H1 (cell line): ENCODE measurements at regions not wholly inside any gene's neighbourhood (a gene's known extent, or its start where the extent isn't known, plus 50 kb on each side); places are given as distances from the start of the nearest gene placed in this dataset.

Source experiments
- CTCF ChIA-PET: fragments of 300-600 bp; sonication (Branson Sonifier 250); formaldehyde crosslinking; loops from one replicate; lab custom pipeline; 2021; ENCODE audit not compliant: partially characterized antibody; lab: Charles Lee
- POLR2A ChIA-PET: fragments of 300-600 bp; sonication (Branson Sonifier 250); formaldehyde crosslinking; loops from one replicate; lab custom pipeline; 2021; ENCODE audit warnings: inconsistent platforms; ENCODE audit not compliant: partially characterized antibody; lab: Charles Lee
- DNase-seq, 2 experiments: peaks; one replicate each; pipeline versions ENCODE4 v3.0.0 to v3.0.0-alpha.2; 2010 to 2022; ENCODE audit warnings: low spot score in 2 of 2, low read depth in 1 of 2, mixed read lengths in 1 of 2
- FAIRE-seq: peaks from 2 replicates; lab custom pipeline; 2011; peaks lifted over from hg19 to GRCh38; lab: Jason Lieb, UNC
- H2AFZ ChIP-seq: 2 replicates; pipeline ENCODE4 v1.8.1; 2012; ENCODE audit warnings: low read length, inconsistent platforms
- H2AK5ac ChIP-seq: 2 replicates; pipeline ENCODE4 v1.6.1; 2013; ENCODE audit warnings: low read depth, low read length
- H2BK120ac ChIP-seq: replicated peaks from 2 replicates; pipeline ENCODE3; 2013; ENCODE audit warnings: low read depth, low read length, inconsistent platforms
- H2BK12ac ChIP-seq: 2 replicates; pipeline ENCODE4 v1.6.1; 2013; ENCODE audit warnings: low read depth, low read length
- H2BK15ac ChIP-seq: 2 replicates; pipeline ENCODE4 v1.6.1; 2013; ENCODE audit warnings: low read length
- H2BK20ac ChIP-seq: 2 replicates; pipeline ENCODE4 v1.6.1; 2013; ENCODE audit warnings: low read length
- H2BK5ac ChIP-seq: 2 replicates; pipeline ENCODE4 v1.6.1; 2013; ENCODE audit warnings: low read depth, low read length
- H3K14ac ChIP-seq: 2 replicates; pipeline ENCODE4 v1.6.1; 2013; ENCODE audit warnings: inconsistent platforms; ENCODE audit not compliant: insufficient read length
- H3K18ac ChIP-seq: 2 replicates; pipeline ENCODE4 v1.6.1; 2013; ENCODE audit warnings: low read length; ENCODE audit errors: extremely low read depth
- H3K23ac ChIP-seq: 2 replicates; pipeline ENCODE4 v1.6.1; 2013; ENCODE audit warnings: inconsistent platforms; ENCODE audit not compliant: insufficient read length
- H3K23me2 ChIP-seq: 2 replicates; pipeline ENCODE4 v1.6.1; 2013; ENCODE audit warnings: low read depth, low read length
- H3K27ac ChIP-seq: 2 replicates; pipeline ENCODE4 v1.6.1; 2011; ENCODE audit warnings: low read depth, low read length, inconsistent platforms
- H3K27me3 ChIP-seq, 4 experiments: replicated peaks in 1 of 4; 1 replicate in 1 of 4; 2 replicates in 3 of 4; pipeline versions ENCODE4 v1.6.1 to v1.8.1; 2011 to 2013; ENCODE audit warnings: low read length in 3 of 4, mild to moderate bottlenecking in 3 of 4, inconsistent platforms in 2 of 4, mixed read lengths in 2 of 4, moderate library complexity in 1 of 4; ENCODE audit not compliant: control insufficient read depth in 3 of 4, insufficient read depth in 3 of 4; ENCODE audit errors: extremely low read depth in 1 of 4
- H3K36me3 ChIP-seq, 4 experiments: 2 replicates each; pipeline versions ENCODE4 v1.6.1 to v1.8.1; 2011 to 2013; ENCODE audit warnings: mild to moderate bottlenecking in 4 of 4, low read length in 3 of 4, moderate library complexity in 2 of 4, control low read depth in 1 of 4, inconsistent platforms in 1 of 4; ENCODE audit not compliant: insufficient read depth in 4 of 4, control insufficient read depth in 2 of 4
- H3K4ac ChIP-seq: replicated peaks from 2 replicates; pipeline ENCODE3; 2013; ENCODE audit warnings: low read length, low read depth, mixed read lengths, inconsistent platforms; ENCODE audit not compliant: insufficient read length
- H3K4me1 ChIP-seq, 4 experiments: replicated peaks in 1 of 4; 1 replicate in 1 of 4; 2 replicates in 3 of 4; pipeline versions ENCODE4 v1.6.1 to v1.8.1; 2011 to 2013; ENCODE audit warnings: low read length in 3 of 4, inconsistent platforms in 2 of 4, mixed read lengths in 1 of 4; ENCODE audit not compliant: insufficient read depth in 4 of 4, control insufficient read depth in 3 of 4
- H3K4me2 ChIP-seq, 2 experiments: 2 replicates each; pipeline versions ENCODE4 v1.6.1 to v1.8.1; 2011 to 2013; ENCODE audit warnings: low read depth in 2 of 2, low read length in 2 of 2, control low read depth in 1 of 2, inconsistent platforms in 1 of 2, mild to moderate bottlenecking in 1 of 2; ENCODE audit not compliant: insufficient read depth in 1 of 2
- H3K4me3 ChIP-seq, 4 experiments: fragments of 200-600, 300-600 bp in 1 of 4; sonication (generic), shearing (Covaris generic), sonication (Bioruptor Twin) in 1 of 4; 2 replicates each; pipeline versions ENCODE4 v1.5.1 to v1.8.1; 2011 to 2016; ENCODE audit warnings: low read length in 4 of 4, low read depth in 3 of 4, control low read depth in 2 of 4, inconsistent platforms in 2 of 4, mild to moderate bottlenecking in 2 of 4, mixed read lengths in 1 of 4, moderate library complexity in 1 of 4; ENCODE audit not compliant: insufficient read depth in 2 of 4; ENCODE audit errors: extremely low read depth in 1 of 4
- H3K56ac ChIP-seq: replicated peaks from 2 replicates; pipeline ENCODE3; 2013; ENCODE audit warnings: low read depth, mild to moderate bottlenecking, mixed read lengths, low read length, inconsistent platforms; ENCODE audit not compliant: insufficient read length
- H3K79me1 ChIP-seq: 2 replicates; pipeline ENCODE4 v1.6.1; 2013; ENCODE audit warnings: low read depth, low read length, control low read depth
- H3K79me2 ChIP-seq, 2 experiments: 2 replicates each; pipeline versions ENCODE4 v1.6.1 to v1.8.1; 2012 to 2013; ENCODE audit warnings: low read length in 2 of 2, mild to moderate bottlenecking in 2 of 2, inconsistent platforms in 1 of 2; ENCODE audit not compliant: insufficient read depth in 2 of 2, control insufficient read depth in 1 of 2
- H3K9ac ChIP-seq, 4 experiments: replicated peaks in 1 of 4; 1 replicate in 1 of 4; 2 replicates in 3 of 4; pipeline versions ENCODE4 v1.6.1 to v1.8.1; 2011 to 2013; ENCODE audit warnings: low read depth in 3 of 4, low read length in 3 of 4, control low read depth in 2 of 4, mild to moderate bottlenecking in 2 of 4, moderate library complexity in 2 of 4, inconsistent platforms in 1 of 4; ENCODE audit errors: extremely low read depth in 1 of 4
- H3K9me3 ChIP-seq, 2 experiments: 2 replicates each; pipeline versions ENCODE4 v1.6.1 to v1.8.1; 2012 to 2013; ENCODE audit warnings: mild to moderate bottlenecking in 2 of 2, moderate library complexity in 2 of 2, control low read depth in 1 of 2, inconsistent platforms in 1 of 2, low read depth in 1 of 2, low read length in 1 of 2, mixed read lengths in 1 of 2; ENCODE audit not compliant: insufficient read depth in 2 of 2
- H4K20me1 ChIP-seq, 2 experiments: replicated peaks in 1 of 2; 2 replicates each; pipeline versions ENCODE3 to v1.8.1; 2011 to 2013; ENCODE audit warnings: inconsistent platforms in 2 of 2, low read length in 2 of 2, mild to moderate bottlenecking in 1 of 2; ENCODE audit not compliant: insufficient read depth in 2 of 2, control insufficient read depth in 1 of 2
- H4K5ac ChIP-seq: 2 replicates; pipeline ENCODE4 v1.6.1; 2013; ENCODE audit warnings: low read length, low read depth, mixed read lengths, inconsistent platforms; ENCODE audit not compliant: insufficient read length
- H4K8ac ChIP-seq: 2 replicates; pipeline ENCODE4 v1.8.0; 2013; ENCODE audit warnings: mild to moderate bottlenecking, moderate library complexity, low read length, inconsistent platforms; ENCODE audit not compliant: insufficient read depth; ENCODE audit errors: extremely low read depth
- H4K91ac ChIP-seq: replicated peaks from 2 replicates; pipeline ENCODE3; 2013; ENCODE audit warnings: low read length, mixed read lengths, inconsistent platforms; ENCODE audit not compliant: insufficient read length
- ASH2L ChIP-seq: fragments of 200-600, 300-600 bp; sonication (generic); IDR thresholded peaks from one replicate; pipeline ENCODE4 v1.7.1; 2017; ENCODE audit warnings: low read length
- CREB1 ChIP-seq: IDR thresholded peaks from 2 replicates; pipeline ENCODE4 v1.6.1; 2012; ENCODE audit warnings: inconsistent platforms
- HDAC2 ChIP-seq, 2 experiments: fragments of 300-600 bp in 1 of 2; sonication (generic) in 1 of 2; IDR thresholded peaks; 2 replicates each; pipeline ENCODE4 v1.6.1; 2011 to 2012; ENCODE audit warnings: low read depth in 2 of 2, low read length in 2 of 2, mild to moderate bottlenecking in 2 of 2, moderate library complexity in 2 of 2, borderline replicate concordance in 1 of 2, inconsistent platforms in 1 of 2
- RAD21 ChIP-seq, 2 experiments: IDR thresholded peaks in 1 of 2; conservative IDR thresholded peaks in 1 of 2; 2 replicates each; pipeline ENCODE4 v1.6.1; 2011; ENCODE audit warnings: low read depth in 2 of 2, low read length in 2 of 2, improper control_type of control experiment in 1 of 2, inconsistent platforms in 1 of 2, mild to moderate bottlenecking in 1 of 2, moderate library complexity in 1 of 2
- RXRA ChIP-seq: IDR thresholded peaks from 2 replicates; pipeline ENCODE4 v1.6.1; 2011; ENCODE audit warnings: low read depth, mild to moderate bottlenecking, low read length, moderate library complexity; ENCODE audit not compliant: insufficient read depth
- SIRT6 ChIP-seq: IDR thresholded peaks from one replicate; pipeline ENCODE4 v1.7.1; 2012; ENCODE audit warnings: low read length, inconsistent platforms
- SP4 ChIP-seq: IDR thresholded peaks from 2 replicates; pipeline ENCODE4 v1.6.1; 2012; ENCODE audit warnings: low read length, inconsistent platforms
- TCF12 ChIP-seq: IDR thresholded peaks from 2 replicates; pipeline ENCODE4 v1.6.1; 2011; ENCODE audit warnings: low read depth, mild to moderate bottlenecking, low read length
- TEAD4 ChIP-seq: IDR thresholded peaks from 2 replicates; pipeline ENCODE4 v1.6.1; 2012; ENCODE audit warnings: low read depth, low read length, inconsistent platforms, mixed read lengths
- WGBS, 2 experiments: shearing (Covaris generic) in 1 of 2; methylation state at CpG; one replicate each; pipeline versions ENCODE4 v1.1.6 to v1.1.7; 2013 to 2015; ENCODE audit warnings: low lambda C conversion rate in 2 of 2, mixed read lengths in 2 of 2, inconsistent platforms in 1 of 2, low coverage in 1 of 2, missing lambda C conversion rate in 1 of 2; ENCODE audit not compliant: insufficient replicate concordance in 2 of 2, insufficient coverage in 1 of 2, insufficient read length in 1 of 2; ENCODE audit errors: extremely low coverage in 1 of 2, missing lambda C conversion rate in 1 of 2; 5-methylcytosine and 5-hydroxymethylcytosine counted together
- TF ChIP-seq, protein P1 (sequence below), 3 experiments: IDR thresholded peaks; 1 replicate in 2 of 3; 2 replicates in 1 of 3; pipeline versions ENCODE4 v1.5.1 to v1.6.1; 2011; ENCODE audit warnings: low read length in 3 of 3, mild to moderate bottlenecking in 3 of 3, inconsistent platforms in 2 of 3, low read depth in 1 of 3, moderate library complexity in 1 of 3; ENCODE audit not compliant: insufficient read depth in 1 of 3; ENCODE audit errors: control extremely low read depth in 1 of 3

DNA sequence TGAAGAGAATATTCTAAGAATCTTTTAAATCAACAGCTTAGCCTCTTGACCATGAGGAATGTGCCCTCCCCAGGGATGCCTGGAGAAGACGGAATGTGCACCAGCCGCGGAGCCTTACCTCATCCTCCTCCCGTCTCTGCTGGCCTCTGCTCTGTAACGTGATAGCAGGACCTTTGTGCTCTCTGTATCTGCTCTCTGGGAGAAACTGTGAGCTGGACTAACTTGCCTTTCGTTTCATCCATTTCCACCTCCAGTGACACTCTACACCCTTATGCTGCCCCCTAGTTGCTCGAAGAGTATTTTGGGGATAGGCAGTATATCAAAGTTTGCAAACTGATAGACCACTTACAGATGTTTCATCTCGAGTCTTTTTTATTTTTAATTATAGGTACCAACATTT, 141.4 kb downstream of the NPR3 start:
- H3K27me3 ChIP-seq: no peaks in the 10 kb centered on the region; a peak in 1 of 7 replicates
- H3K79me1 ChIP-seq: no peaks in the 10 kb centered on the region
- H4K5ac ChIP-seq: no peak overlapping the region
- H3K9ac ChIP-seq: no peak overlapping the region
- 0 out of 4 replicates have a peak, but pooled peaks cover 0 to 1% of the 10 kb centered on the region in 2 experiments for H3K9me3 ChIP-seq
- no peak overlapping the region for H2BK15ac ChIP-seq
- H3K4me3 ChIP-seq: no peak overlapping the region
- no peak overlapping the region for H3K27ac ChIP-seq
- H3K56ac ChIP-seq: no peak overlapping the region
- DNase-seq (peak; percentile 33 to 52), FAIRE-seq (peak; percentile 60)
- H2BK5ac ChIP-seq: no peak overlapping the region
- no peak overlapping the region for H3K18ac ChIP-seq
- H2BK120ac ChIP-seq: no peak overlapping the region
- no peak overlapping the region for H2AK5ac ChIP-seq
- no peak overlapping the region for H2BK12ac ChIP-seq
- H2AFZ ChIP-seq: no peak overlapping the region
- H4K20me1 ChIP-seq: no peaks in the 10 kb centered on the region
- H3K79me2 ChIP-seq: no peaks in the 10 kb centered on the region
- POLR2A ChIA-PET: interaction anchor here (0.5 to 1.3 kb wide), 2 partner anchors 163 to 507 kb away, joined by 3 read pairs; no protein-coding TSS in a partner anchor
- no peak overlapping the region for H4K8ac ChIP-seq
- 26% methylated on average over 8 of the region's 8 CpGs; no CpG with 5 or more reads in 1 of the 2 experiments for WGBS, 2 experiments
- H2BK20ac ChIP-seq: no peak overlapping the region
- peaks cover 0 to 4% (median 0%) of the 10 kb centered on the region in 4 experiments; a peak in 2 of 7 replicates for H3K4me1 ChIP-seq
- no peaks in the 10 kb centered on the region for H3K36me3 ChIP-seq
- no peak overlapping the region for H3K4ac ChIP-seq
- CTCF ChIA-PET: interaction anchor here (0.7 to 3.6 kb wide), 17 partner anchors 9 to 569 kb away, joined by 3 to 15 read pairs (median 3); no protein-coding TSS in a partner anchor
- no peak for TF ChIP-seq HDAC2 (IDR thresholded peaks at IDR 0.05; ENCODE audit: borderline replicate concordance in 1 of 2, low read depth in 2 of 2, low read length in 2 of 2)
- peak; percentile 66 to 75 for TF ChIP-seq RAD21 (IDR thresholded peaks at IDR 0.05 in 1 of 2, conservative IDR thresholded peaks at IDR 0.05 in 1 of 2; ENCODE audit: low read depth in 2 of 2, low read length in 2 of 2)
- no peak for TF ChIP-seq SP4
- 0 out of 2 replicates have a peak, but pooled peaks have one; percentile 41 for TF ChIP-seq CREB1
- TF ChIP-seq TCF12: no peak
- no peak for TF ChIP-seq SIRT6
- TF ChIP-seq RXRA: no peak
- TF ChIP-seq, protein P1, sequence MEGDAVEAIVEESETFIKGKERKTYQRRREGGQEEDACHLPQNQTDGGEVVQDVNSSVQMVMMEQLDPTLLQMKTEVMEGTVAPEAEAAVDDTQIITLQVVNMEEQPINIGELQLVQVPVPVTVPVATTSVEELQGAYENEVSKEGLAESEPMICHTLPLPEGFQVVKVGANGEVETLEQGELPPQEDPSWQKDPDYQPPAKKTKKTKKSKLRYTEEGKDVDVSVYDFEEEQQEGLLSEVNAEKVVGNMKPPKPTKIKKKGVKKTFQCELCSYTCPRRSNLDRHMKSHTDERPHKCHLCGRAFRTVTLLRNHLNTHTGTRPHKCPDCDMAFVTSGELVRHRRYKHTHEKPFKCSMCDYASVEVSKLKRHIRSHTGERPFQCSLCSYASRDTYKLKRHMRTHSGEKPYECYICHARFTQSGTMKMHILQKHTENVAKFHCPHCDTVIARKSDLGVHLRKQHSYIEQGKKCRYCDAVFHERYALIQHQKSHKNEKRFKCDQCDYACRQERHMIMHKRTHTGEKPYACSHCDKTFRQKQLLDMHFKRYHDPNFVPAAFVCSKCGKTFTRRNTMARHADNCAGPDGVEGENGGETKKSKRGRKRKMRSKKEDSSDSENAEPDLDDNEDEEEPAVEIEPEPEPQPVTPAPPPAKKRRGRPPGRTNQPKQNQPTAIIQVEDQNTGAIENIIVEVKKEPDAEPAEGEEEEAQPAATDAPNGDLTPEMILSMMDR (IDR thresholded peaks at IDR 0.05; ENCODE audit: control extremely low read depth in 1 of 3, insufficient read depth in 1 of 3, low read depth in 1 of 3, low read length in 3 of 3): peak in 2 of 3 experiments; percentile 41 to 63; a peak in 3 of 4 replicates
- TF ChIP-seq TEAD4: peak; percentile 71
- no peak for TF ChIP-seq ASH2L
- H4K91ac ChIP-seq: no peak overlapping the region
- H3K14ac ChIP-seq: no peak overlapping the region
- no peaks in the 10 kb centered on the region; the same call in 1 of the 2 replicates for H3K23me2 ChIP-seq
- no peak overlapping the region for H3K23ac ChIP-seq
- H3K4me2 ChIP-seq: peak overlapping the region; percentile 29; a peak in 1 of 4 replicates
